Suppressor macrophage (primary cell): ENCODE measurements at regions not wholly inside any gene's neighbourhood (a gene's known extent, or its start where the extent isn't known, plus 50 kb on each side); places are given as distances from the start of the nearest gene placed in this dataset.

ENCODE experiments used
- DNase-seq, 4 experiments: peaks; one replicate each; pipeline ENCODE4 v3.0.0-alpha.2; 2020 to 2022

DNA sequence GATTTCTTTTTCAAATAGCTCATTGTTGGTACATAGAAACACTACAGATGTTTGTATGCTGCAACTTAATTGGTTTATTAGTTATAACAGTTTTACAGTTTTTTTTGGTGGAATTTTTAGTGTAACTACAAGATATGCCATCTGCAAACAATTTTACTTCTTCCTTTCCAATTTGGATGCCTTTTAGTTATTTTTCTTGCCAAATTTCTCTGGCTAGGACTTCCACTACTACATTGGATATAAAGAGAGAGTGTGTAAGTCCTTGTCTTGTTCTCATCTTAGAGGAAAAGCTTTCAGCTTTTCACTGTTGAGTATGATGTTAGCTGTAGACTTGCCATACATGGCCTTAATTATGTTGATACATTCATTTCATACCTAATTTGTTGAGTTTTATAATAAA lies 143.6 kb upstream of the EOMES start:
- no peak for DNase-seq

DNA sequence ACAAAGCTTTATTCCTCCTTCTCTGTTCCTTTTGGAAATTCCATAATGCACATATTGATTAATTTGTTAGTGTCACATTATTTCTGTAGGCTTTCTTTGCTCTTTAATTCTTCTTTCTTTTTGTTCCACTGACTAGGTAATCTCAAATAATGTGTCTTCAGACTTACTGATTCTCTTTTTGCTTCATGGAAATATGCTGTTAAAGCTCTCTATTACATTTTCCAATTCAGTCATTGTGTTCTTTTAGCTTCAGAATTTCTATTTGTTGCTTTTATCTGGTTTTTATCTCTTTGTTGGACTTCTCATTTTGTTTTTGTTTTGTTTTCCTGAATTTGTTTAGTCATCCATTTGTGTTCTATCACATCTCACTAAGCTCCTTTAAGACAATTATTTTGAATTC lies 147.0 kb upstream of the EOMES start:
- no peak for DNase-seq

DNA sequence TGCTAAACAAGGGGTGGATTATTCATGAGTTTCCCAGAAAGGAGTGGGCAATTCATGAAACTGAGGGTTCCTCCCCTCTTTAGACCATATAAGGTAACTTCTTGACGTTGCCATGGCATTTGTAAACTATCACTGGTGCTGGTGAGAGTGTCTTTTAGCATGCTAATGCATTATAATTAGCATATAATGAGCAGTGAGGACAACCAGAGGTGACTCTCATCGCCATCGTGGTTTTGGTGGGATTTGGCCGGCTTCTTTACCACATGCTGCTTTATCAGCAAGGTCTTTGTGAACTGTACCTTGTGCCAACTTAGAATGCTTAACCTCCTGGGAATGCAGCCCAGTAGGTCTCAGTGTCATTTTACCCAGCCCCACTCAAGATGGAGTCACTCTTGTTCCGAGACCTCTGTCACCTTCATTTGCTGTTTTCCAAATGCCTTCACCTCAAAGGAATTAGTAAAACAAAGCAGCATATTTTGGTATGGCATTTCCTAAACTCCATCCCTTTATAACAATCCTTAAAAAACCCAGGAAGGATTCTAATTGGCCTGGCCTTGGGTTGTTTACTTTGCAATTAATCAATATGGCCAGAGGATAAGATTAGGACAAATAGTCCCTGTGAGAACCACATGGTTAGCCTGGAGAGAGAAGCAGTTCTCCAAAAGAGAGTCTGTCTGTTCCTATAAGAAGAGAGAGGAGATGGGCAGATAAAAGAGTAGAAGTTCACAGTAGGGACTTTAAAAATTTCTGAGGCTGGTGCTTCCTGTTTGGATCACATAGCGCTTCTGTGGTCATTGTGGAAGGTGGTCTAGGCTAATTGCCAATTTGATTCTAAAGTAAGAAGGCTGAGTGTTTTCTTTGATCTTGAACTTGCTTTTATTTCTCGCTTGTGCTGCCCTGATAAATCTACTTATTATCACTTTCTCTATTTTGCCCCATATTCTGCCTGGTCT lies 155.2 kb upstream of the EOMES start:
- no peak for DNase-seq

DNA sequence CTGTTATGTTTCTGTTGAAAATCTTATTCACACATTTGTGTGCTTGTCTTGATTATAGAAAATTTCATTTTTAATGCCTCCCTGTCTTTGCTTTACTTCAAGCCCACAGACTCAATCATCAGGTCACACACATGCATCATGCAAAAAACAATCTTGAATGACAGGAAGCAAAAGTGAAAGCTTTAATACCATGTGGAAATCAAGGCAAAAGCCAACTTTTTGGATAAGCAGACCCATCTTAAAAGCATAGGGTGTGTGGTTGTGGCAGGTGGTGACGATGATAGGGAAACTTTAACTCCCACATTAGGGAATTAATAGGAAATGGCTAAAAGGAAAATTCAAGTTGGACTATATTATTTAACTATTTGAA lies 155.9 kb upstream of the EOMES start:
- no peak for DNase-seq

DNA sequence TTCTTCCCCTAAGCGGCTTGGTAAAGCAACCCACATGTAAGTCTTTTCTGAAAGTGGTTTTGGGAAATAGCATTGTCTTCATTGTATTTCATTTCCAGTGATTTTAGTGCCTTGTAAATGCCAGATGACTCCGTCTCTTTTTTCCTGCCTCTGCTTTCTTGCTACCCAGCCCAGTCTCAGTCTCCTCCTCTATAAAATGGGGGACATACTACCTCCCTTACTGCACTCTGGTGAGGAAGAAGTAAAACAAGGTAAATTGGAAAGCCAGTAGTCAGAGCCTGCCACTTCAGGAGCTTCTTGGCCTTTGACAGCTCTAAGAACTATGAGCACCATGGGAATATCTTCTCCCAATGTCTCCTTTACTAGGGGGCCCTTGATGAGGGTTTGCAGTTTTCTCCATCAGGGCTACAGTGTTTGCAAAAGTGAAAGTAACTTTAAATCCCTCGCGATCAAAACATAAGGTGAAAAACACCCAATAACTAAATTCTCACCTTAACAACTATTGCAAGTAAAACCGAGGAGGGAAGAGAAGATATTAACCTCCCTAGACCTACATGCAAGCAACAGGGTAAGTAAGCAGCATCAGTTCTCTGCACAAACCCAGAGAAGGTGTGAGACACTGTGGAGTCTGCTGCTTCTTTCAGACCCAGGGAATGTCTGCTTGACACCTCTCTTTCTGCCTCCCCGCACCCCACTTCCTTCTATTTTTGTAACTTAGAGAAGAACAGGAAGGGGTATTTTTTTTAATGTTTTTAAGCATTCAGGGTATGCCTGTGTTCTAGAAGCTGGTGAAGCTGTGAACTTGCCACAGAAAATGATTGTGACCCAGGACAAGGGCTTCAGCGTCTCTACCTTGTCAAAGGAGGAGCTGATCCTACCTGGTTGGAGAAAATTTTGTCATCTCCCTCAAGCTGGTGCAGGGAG lies 159.1 kb upstream of the EOMES start:
- DNase-seq: peak in 3 of 4 experiments; percentile 5 to 20 (median 8)

DNA sequence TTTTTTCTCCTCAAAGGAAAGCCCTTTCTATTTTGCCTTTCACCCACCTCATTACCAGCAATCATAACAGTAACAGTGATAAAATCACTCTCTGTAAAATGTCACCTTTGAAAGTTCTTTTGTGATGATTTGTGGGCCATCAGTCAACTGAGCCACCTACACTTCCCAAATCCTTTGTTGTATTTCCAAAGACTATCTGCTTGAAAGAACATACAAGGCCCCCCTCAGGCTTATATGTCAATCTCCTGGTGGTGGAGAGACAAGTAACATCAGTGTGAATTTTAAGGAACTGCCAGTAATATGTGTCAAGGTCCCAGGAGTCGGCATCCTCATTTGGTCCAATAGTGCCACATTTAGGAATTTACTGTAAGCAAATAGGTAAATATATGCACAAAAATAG lies 161.1 kb upstream of the EOMES start:
- DNase-seq: no peak

DNA sequence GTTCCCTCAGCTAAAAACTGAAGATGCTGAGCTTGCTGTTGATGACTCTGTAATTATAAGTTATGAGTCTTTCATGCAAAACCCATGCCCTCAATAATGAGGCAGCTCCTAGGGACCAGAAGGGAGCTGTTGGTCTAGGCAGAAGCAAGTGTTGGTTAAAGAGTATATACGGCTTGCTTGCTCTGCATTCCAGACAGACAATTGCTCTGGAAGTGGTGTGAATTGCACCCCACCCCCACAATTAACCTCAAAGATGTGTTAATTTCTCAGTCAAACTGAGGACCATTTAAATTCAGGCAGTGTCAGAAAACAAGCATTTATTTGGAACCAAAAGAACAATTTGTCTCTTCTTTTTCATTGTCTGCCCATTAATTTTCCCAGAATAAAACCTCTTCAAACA lies 163.5 kb upstream of the EOMES start:
- DNase-seq: no peak

DNA sequence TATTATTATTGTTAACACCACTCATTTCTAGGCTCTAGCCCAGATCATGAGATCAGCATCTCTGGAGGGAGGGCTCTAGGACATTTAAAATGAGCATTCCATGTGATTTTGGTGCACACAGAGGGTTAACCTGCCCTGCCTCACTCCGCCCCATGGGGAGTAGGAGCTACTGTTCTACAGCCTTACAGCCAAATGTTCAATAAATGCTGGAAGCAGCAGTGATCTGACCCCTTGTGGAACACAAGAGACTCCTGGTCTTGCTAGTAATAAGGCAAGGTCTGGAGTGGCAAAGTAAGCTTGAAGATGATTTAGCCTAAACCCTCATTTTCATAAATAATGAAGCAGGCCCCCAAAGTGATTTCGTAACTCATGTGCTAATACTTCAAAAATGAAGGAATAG lies 166.4 kb upstream of the EOMES start:
- no peak for DNase-seq

DNA sequence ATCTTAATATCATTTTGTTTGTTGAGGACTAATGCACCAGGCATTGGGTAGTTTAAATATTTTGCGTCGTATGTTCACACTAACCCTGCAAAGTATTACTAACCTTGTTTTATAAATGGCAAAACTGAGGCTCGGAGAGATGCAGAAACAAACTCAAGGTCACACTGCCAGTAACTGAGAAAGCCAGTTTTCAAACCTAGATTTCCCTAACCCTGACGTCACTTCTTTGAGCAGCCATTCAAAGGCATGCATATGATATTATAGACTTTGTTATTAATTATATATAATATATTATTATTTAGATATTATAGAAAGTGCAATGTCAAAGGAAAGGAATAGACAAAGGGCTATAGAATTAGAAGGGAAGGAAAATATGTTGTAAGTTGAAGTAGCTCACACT lies 167.6 kb upstream of the EOMES start:
- DNase-seq: no peak

DNA sequence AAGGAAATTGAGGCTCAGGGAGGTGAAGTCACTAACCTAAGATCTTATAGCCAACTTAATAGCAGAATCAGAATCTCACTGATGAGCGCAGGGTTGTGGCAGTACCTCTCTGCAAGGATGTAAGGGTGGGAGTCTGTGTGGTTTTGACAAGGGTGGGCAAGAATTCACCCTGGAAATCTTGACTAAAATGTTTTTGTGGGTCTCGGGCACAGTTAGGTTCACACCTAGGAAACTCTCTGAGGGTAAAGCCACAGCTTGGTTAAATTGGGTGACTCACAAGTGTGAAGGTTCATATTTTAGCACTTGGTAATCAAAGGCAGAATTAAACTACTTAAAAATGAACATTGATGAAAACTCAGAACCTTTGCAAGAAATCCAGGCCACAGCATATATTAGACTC lies 178.2 kb upstream of the EOMES start:
- no peak for DNase-seq

DNA sequence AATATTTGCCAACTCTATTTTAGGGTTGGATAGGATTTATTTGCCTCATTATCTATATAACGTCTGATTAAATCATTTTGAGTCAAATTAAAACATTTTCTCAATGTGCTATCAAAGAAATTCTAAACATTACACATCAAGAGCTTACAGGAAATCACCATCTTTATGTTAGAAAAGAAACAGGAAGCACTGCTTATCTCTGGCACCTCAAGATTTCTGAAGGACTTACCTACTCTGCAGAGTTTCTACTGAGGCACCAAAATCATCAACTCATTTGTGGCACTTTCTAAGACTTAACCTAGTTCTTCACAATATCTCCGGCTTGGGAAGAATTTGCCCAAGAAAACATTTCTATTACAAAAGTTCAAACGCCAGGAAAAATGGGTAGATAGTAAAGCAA lies 181.3 kb upstream of the EOMES start:
- DNase-seq: no peak

DNA sequence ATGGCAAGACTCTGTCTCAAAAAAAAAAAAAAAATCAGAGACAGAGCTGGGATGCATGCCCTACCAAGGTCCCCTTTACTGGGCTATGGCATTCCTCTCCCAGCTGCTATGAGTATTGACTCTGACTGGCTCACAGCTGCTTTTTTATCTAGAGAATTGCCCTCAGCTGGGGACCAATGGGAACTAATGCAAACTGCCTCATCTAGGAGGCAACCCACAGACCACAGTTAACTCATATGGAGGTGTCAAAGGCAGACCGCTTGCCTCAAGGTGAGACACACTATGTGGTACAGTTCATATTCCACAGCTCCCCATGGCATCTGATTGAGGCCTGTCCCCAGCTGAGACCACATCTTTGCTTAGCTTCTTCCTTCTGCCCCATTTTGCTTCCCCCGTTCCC lies 183.5 kb upstream of the EOMES start:
- DNase-seq: no peak

DNA sequence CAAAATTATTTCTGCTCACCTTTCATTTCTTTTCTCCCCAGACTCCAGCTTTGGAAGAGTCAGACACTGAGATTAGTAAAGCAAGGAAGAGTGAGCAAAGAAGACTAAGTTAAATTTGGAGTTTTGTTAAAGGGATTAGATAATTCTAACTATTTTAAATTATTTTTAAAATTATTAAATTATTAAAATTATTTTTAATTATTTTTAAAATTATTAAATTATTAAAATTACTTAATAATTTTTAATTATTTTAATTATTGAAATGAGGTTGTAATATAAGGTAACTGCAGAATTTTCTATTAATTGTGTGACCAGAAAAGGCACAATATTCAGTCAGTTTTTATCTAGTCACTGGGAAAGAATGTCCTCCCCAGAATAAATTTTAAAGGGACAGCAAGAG lies 185.0 kb upstream of the EOMES start:
- no peak for DNase-seq

DNA sequence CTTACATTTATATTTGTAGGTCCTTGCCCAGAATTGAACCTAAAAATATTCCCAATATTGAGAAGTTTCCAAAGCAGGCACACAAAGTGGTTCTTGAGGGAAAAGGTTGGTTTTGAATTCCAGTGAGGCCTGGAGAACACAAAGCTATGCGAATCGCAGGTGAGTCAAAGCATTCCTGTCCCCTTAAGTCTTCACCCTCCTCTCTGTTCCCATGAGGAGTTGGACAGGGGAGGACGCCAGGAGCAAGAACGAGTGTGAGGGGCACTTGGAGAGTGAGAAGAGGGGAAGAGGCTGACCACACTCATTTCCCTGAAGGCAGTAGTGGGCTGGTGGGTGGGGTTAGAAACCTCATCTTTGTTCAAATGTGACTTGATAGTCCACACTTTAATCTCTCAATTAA lies 185.8 kb upstream of the EOMES start:
- DNase-seq: no peak

DNA sequence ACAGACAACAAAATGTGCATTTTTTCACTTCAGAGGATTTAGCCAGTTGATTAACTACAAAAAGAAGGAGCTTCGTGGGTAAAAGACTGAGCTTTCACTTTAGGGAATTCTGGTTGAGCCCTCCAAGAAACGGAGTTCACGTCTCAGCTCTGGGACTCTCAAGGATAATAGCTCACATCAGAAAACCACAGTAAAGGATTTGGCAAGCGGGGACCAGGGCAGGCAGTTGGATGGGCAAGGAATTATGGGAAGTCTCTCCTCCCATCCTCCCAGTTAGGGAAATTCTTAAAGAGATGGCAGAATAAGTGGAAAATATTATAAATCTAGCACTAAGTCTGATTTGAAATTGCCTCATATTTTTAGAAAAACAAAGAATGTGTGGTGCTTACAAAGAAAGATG lies 188.3 kb upstream of the EOMES start:
- DNase-seq: no peak

DNA sequence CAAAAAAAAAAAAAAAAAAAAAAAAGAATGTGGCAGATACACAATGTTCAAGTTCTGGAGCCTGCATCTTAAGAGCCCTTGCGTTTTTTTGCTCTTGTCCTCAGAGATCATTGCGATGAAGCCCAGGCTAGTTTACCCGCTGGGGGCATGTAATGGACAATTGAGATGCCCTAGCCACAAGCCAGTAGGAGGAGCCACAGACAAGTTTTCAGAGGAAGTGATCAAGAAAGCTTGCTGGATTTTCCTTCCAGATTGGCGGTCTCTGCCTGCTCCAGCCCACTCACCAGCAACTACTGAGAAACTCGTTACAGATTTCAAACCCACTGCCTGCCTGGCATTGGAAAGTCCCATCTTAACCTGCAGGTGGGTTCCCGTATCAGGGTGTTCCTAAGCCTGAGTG lies 192.1 kb upstream of the EOMES start:
- DNase-seq: peak; percentile 4 to 38 (median 19)

DNA sequence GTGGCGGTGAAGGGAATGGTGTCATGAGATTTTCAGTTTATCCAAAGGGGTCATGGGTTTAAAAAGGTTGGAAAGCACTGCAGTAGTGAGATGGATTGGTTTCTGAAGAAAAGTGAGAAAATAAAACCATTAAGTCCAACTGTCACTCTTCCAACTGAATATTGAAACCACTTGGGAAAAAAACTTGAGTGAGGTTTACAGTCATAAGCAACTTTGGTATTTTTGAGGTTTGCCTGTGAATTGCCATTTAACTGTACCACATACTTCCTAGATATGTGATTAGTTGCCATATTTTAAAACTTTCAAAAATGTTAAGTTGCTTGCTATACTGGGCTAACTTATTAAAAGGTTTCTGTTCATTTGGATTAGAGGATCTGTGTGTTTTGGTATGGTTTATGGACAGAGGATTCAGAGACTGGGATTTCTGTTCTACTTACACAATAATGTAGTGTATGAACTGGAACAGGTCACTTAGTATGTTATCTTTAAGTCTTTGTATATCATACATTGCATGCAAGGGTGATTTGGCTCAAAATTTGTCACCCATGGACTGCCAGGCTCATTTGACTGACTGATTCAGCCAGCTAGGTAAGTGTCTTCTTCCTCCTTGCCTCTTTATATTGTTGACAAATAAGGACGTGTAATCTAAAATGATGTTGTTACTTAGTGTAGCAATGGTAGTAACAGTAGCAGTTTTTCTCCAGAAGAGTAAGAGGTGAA lies 201.4 kb upstream of the EOMES start:
- DNase-seq: no peak

DNA sequence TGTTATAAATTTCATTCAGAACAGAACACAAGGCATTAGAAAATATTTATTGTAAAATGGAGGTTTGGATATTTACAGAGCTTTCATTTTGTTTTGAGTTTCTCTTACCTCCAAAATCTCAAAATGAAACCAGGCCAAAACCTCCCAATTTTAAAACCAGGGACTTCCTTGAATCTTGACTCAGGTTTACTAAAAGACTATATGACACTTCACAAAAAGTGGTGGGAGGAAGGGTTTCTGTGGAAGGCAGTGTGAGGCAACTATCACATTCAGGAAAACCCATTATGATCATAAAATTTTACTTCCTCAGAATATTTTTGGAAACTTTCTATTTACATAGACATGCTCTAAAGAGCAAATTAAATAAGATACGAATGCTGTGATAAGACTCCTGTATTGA lies 205.8 kb upstream of the EOMES start:
- DNase-seq: peak; percentile 13 to 68 (median 52)

DNA sequence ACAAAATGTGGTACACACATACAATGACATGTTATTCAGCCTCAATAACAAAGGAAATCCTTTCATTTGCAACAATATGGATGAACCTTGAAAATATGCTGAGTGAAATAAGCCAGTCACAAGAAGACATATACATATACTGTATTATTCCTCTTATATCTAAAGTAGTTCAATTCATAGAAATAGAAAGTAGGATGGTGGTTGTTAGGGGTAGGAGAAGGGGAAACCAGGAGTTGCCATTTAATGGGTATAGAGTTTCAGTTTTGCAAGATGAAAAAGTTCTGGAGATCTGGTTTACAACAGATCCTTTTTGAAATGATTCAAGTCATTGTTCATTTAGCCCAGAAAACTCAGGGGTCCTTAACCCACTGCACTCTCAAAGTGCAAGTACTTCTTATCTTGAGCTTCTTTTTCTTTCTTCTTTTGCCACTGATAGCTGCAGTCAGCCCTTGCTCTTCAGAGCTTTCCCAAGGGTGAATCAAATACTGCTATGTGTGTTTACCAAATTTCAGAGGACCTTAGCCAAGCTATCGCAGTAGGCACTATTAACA lies 208.0 kb upstream of the EOMES start:
- DNase-seq: no peak

DNA sequence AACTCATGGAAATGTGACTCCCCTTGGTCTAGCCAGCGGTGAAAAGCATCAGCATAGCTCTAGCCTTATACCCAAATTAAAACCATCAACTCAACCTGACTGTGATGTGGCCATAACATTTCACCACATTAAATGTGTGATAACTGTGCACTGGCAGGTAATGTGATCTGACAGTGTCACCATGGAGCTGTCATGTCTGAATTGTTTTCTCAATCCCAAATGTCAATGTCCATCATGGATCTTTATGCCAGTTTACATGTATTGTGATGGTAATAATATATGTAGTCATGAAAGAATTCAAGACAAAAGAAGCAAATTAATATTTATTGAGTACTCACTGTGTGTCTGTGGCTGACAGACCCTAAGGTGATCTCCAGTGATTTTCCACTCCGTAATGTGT lies 213.4 kb upstream of the EOMES start:
- DNase-seq: no peak

DNA sequence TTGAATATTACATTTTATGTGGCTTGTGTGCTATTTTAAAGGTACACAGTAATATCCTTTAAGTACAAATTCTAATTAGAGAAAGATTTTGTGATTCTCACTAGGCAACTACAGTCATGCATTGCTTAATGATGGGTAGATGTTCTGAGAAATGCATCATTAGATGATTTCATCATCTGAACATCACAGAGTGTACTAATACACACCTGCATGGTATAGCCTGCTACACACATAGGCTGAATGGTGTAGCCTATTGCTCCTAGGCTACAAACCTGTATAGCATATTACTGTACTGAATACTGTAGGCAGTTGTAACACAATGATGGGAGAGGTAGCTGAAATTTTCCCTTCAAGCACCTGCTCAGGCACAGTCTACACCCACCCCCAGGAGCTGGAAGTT lies 217.4 kb upstream of the EOMES start:
- DNase-seq: no peak

DNA sequence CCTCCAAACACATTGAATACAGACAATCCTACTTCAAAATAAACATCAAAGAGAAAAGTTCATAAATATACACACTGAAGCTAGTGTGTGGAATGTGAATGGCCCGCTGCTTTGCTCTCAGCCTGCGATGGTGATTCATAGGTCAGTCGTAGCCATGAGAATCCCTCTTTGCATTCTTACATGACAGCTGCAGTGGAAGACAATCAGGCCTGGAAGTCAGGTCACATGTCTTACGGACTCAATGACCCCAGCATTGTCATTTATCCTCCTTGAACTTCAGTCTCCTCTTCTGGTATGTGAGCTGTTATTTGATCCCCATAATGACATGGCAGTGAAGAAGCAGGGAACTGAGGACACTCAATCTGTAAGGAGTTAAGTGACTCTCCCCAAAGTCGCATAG lies 217.8 kb upstream of the EOMES start:
- no peak for DNase-seq

DNA sequence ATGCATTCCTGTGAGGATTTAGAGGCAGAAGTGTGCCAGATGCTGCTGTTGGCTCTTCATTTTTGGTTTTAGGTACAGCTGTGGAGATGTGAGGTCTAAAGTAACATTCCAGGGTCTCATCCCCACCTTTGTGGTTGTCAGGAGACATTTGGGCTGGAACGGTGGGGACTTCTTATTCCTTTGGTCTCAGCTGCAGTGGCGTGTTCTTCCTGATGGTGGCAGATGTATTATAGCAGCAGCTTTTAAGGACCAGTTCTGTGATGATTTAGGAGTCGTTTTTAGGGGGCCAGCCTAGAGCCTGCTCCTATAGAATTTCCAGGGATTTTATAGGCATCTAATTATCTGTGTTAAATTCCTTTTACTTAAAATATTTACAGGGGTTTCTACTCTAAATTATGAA lies 221.0 kb upstream of the EOMES start:
- peak in 2 of 4 experiments; percentile 10 to 18 for DNase-seq
